NCI-H1105 treated with DMSO at 0.1 percent for 48 hours (cell line): ENCODE measurements at regions not wholly inside any gene's neighbourhood (a gene's known extent, or its start where the extent isn't known, plus 50 kb on each side); places are given as distances from the start of the nearest gene placed in this dataset.

ENCODE experiments used
- DNase-seq: peaks from one replicate; lab custom pipeline; 2025; lab: John Stamatoyannopoulos, UW

DNA sequence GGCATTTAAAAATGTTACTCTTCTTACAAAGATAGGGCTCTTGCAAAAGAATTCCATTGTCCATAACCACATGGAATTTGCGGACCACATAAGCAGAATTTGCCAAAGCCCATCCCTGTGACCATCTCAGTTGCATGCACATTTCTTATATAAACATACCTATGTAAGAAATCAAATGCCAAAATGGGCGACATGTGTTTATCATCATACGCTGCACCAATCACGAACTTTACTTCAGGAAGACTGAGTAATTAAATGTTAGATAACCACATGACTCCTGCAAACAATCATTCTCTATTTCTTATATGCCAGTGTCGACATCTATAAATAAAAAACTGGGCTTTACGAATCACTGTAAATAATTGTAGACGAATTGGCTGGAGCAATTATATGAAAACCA, 186.1 kb upstream of the RBMS1 start:
- no peak for DNase-seq

DNA sequence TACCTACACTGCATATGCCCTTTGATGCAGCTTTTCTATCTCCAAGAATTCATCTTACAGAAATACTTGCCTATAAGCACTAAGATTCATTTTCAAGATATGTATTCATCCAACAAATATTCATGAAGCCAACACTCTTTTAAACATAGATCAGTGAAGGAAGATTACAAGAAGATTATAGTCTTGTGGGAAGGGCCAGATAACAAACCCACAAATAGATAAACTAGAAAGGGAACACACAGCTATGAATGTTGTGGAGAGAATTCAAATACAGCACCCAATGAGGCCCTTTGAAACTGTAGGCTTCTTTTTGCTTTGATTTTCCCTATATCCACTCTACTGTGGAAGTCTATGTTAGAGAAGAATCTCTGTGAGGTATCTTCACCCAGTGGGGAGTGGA, 186.7 kb upstream of the RBMS1 start:
- DNase-seq = no peak

DNA sequence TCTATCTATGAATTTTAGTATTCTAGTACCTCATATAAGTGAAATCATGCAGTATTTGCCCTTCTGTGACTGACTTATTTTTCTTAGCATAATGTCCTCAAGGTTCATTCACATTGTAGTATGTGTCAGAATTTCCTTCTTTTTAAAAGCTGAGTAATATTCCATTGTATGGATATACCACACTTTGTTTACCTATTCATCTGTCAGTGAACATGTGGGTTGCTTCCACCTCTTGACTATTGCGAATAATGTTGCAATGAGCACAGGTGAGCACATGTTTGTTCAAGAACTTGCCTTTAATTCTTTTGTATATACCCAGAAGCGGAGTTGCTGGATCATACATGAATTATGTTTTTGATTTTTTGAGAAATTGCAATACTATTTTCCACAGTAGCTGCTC, 187.4 kb upstream of the RBMS1 start:
- DNase-seq = no peak

DNA sequence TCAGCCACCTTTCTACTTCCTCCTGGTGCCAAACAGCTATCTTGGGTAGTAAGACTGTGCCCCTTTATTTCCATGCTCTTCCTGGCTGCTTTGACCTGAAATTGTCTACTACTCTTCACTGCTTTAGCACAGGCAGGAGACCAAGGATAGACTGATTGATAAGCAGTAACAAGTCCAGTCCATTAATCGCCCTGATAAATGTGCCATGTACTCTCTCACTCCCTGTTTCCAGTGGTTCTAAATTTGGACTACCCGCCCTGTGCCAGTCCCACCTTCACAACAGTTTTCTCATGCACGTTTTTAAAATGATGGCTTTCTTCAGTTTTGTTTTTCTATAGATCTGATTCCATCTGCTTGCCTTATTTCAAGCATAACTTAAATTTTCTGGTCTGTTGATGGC, 189.6 kb upstream of the RBMS1 start:
- no peak for DNase-seq

DNA sequence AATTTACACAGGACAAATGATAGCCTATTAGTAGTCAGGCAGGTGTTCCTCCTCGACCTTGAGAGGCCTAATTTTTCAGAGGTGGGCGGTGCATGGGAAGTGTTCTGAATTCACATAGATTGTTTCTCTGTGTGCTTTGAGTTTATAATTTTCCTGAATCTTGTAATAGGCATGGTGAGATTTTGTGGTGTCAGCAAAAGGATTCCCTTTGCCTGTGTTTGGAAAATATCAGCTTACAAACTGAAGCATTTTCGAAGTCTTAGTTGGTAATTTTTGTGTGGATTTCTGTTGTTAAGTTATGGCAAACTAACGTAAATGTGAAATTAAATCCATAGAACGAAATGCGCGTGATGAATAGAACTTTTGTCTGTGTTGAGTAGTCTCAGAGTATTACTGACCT, 194.0 kb upstream of the RBMS1 start:
- peak; percentile 59 for DNase-seq

DNA sequence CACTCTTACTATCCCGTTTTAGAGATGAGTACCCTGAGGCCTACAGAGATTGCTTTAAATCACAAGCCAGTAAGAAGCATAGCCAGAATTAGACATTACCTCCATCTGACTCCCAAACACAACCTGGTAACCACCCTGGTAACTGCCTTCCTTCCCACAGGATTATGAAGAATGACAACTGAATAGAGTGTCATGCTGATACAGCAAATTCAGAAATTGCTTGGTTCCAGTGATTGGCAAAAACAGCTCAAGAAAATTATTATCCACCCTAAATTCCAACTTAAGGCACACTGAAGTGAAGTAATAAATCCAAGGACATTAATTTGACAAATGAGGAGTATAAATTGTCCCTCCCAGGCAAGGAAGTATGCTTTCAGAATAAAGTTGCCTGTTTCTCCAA, 195.8 kb upstream of the RBMS1 start:
- no peak for DNase-seq

DNA sequence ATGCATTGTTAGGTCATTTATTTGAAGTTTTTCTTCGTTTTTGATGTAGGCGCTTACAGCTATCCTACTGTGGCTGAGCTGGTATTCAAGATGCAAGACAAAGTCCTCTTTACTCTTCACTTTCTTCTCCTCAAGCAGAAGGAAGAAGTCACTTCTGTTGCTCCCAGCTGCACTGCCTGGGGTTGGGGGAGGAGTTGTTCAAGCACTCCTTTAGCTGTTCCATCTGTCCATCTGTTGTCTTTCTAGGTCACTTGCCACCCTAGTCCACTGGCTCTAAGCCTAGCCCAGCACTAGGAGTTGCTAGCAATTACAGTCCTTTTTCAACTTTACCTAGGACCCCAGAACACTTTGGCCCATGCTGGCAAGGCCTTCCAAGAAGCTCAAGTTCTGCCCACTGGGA, 200.6 kb upstream of the RBMS1 start:
- DNase-seq = no peak

DNA sequence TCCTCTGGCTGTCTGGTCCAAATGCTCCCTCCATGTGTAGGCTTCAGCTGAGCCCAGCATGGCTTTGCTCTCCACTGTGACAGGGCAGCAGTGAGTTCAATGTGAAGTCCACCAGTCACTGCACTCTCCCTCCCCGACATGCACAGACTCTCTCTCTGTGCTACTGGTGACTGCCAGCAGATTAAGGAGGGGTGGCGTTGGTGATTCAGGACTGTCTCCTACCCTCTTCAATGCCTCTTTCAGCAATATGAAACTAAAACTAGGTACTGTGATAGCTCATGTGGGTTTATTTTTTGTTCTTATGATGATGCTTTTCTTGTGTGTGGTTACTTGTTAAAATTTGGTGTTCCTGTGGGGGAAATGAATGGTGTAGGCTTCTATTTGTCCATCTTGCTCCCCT, 201.0 kb upstream of the RBMS1 start:
- no peak for DNase-seq

DNA sequence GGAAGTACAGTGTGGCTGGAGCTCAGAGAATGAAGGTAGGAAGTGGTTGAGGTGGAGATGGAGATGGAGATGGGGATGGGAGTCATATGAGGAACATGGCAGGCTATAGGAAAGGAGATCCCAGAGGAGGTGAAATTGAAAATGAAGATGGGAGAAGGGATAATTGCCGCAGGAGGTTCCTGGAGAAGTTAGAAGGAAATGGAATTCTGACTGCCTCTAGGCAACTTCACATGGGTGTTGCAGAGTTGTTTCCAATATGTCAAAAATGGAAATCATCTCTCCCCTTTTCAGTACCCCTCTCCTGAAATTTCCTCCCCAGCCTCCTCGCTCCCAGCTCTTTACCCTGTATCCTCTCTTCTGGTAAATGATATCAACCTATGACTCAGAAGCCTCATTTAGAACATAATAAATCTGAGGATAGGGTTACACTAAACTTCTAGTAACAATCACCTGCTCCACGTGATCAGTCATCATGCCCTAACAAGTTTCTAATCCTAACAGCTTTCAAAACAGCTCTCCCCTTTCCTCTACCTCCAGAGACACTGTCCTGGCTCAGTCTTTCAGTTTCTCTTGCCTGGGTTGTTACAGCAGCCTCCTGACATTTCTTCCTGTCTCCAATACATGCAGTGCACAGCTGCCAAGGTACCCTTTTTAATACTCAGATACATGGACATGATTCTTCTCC, 201.9 kb upstream of the RBMS1 start:
- peak; percentile 75 for DNase-seq

DNA sequence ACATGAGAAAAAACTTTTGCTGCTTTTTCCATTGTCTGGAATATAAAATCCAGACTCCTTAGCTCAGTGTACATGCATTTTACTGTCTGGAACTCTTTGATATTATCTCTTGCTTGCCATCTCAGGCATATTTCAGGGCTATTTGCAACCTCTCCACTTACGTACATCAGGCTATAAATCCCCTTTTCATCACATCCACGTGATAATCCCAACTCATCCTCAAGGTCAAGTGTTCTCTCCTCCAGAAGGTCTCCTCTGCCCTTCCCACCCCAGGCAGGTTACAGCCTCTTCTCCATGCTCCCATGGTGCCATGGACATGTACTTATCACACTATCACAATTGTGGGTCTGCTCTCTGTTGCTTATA, 202.5 kb upstream of the RBMS1 start:
- no peak for DNase-seq

DNA sequence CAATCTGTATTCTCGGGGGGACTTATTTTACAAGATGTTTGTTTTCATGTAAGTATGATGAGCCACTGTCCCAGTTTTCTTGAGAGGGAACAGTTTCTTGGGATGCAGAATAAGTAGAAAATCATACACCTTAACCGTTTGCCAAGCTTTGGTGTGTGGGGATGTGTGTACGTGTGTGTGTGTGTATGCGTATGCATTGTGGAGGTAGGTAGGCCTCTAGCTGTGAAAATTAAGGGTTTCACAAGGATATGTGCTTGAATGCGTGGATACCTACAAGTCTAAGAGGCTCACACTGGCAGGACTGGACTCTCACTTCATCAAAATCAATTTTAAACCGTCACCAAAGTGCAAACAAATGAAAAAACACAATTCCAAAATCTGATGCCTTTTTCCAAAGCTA, 204.2 kb upstream of the RBMS1 start:
- DNase-seq = no peak

DNA sequence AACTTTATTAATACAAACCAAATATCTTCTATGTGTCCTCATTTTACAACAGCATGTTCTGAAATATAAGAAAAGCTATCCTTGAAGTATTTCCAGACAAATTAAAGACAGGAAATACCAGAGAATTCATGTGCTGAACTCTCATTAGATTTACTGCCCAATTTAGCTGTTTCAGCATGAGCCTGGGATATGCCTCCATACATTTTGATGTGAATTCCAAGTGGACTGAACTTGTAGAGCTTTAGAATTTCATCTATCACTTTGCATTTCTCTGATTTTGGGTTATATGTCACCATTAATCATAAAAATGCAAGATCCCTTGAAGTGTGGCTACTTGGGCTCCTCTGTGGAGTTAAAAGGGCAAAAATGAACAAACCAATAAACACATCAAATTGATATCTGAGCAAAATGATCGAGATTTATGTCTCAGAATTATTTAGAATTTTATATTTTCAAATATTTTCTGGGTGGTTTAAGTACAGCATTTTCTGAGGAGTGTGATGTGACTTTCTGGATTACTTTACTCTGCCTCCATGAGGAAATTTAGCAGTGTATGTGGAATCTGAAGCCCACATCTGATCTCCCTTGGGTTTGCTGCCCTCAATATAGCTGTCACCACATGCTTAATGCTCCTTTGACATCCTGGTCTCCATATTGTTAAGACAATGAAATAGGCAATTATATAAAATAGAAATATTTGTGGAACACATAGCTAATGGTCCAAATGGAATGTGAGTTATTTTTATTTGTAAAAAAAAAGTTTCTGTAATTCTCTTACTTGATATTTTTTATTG, 206.6 kb upstream of the RBMS1 start:
- DNase-seq = no peak

DNA sequence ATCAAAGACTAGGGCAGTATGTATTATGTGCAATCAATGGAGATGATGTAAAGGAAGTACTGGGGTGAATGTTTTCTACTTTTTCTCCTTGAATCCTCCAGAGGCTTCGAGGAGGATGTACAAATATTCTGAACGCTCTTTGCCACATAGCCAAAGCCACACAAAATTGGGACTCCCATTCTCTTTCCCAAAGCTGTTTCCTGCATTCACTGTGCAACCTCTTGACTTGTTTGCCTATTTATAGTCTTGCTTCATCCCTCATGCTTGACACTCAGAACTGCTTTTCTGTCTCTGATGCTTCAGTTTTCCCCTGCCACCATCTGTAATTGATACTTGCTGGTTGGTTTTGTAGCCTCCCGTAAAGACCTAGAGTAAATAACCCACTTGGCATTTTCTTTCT, 208.2 kb upstream of the RBMS1 start:
- no peak for DNase-seq

DNA sequence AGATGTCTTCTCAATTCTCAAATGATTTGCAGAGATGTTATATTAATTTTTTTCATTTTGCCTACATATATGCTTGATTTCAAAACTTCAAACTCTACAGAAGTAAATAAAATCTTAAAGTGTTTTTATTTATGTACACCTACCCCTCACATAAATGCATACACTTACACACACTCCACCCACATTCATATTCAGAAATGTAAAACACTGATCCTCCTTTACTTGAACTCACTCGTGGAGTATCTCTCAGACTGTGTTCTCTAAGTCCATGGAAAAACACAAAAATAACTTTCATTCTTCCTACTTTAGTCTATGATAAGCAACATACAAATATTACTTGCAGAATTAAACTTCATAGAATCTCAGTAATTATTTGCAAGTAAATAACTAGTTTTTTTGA, 209.1 kb upstream of the RBMS1 start:
- DNase-seq = no peak

DNA sequence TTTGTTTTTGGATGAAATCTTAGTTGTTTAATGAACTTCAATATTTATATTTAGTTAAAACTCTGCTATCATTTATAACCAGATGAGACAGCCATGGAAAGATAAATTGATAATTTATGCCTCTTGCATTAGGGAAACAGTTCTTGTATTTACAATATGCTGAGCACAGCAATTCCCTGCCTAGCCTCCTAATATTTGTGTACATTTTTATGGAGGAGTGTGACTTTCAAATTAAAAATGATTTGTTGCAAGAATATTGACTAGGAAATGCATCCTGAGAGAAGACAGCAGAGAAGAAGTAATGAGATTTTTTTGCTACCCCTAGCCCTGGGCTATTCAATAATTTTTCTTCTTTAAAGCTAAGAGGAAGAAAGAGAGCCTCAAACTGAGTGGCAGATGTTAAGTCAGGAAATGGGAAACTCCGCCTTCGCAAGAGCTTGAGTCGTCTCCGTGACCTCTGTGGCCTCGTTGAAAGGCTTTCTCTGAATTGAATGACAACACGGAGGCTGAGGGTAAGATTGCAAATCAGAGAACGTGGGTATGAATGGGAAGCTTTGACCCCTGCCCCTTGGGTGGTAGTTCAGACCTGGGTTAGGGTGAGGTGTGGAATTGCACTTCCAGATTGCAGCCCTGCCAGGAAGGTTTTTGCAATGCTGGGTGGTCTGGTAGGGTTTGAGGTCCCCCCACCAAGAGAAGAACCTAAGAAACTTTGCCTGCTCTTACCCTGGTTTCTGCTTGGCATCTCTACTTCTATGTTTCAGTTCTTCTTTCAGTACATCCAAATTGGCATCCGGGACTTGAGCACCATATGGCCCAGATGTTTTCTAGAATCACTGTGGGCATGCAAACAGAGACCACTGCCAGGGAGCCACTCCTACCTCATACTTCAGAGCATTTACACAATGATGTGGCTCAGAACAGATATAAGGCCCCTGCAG, 210.3 kb upstream of the RBMS1 start:
- DNase-seq = no peak

DNA sequence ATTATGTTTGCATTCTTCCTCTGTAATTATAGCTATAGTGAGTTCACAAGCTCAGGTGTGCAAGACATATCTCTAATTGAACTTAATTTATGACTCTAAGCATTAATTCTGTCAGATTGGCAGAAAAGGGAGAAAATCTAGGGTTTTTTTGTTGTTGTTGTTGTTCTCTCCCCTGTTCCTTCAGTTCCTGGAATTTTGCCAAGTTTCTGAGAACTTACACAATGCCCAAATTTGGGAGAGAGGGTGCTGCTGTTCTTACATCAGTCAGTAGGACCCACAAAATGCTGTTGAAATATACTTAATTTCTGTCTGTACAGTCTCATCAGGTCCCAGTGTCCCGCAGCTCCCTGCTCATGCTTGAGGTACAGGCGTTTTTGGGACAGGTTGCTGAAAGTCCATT, 221.8 kb upstream of the RBMS1 start:
- DNase-seq = peak; percentile 28

DNA sequence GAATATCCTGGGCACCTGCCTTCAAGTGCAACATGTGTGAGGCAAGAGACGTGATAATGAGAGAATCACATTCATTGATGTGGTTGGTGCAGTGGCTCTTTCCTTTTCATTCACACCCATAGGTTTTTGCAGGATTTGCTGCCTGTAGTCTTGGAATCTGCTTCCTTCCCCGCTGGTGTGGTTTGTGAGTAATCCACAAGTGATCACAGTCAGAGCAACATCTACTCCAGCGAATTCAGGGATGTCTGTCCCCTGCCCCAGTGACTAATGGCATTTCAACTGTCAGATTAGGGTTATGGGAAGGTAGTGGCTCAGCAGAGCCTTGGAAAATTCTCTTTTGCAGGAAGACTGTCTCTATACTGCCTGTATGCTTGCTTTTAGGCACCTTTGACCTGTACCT, 225.5 kb upstream of the RBMS1 start:
- no peak for DNase-seq

DNA sequence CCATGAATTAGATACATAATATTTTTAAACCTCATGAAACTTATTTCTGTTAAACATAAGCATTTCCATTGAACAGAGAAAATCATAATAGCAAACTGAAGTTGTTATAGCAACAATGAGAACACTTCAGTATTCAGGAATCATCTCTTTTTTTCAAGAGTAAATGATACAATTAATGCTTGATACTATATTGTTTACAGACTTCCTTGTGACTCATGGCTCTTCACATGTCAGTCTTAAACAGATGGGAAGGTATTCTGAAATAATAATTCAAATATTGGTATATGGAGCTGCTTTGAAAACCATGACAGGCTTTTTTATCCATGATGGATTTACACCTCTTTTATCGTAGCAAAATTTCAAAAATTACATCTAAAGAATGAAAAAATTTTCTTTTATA, 226.5 kb upstream of the RBMS1 start:
- no peak for DNase-seq

DNA sequence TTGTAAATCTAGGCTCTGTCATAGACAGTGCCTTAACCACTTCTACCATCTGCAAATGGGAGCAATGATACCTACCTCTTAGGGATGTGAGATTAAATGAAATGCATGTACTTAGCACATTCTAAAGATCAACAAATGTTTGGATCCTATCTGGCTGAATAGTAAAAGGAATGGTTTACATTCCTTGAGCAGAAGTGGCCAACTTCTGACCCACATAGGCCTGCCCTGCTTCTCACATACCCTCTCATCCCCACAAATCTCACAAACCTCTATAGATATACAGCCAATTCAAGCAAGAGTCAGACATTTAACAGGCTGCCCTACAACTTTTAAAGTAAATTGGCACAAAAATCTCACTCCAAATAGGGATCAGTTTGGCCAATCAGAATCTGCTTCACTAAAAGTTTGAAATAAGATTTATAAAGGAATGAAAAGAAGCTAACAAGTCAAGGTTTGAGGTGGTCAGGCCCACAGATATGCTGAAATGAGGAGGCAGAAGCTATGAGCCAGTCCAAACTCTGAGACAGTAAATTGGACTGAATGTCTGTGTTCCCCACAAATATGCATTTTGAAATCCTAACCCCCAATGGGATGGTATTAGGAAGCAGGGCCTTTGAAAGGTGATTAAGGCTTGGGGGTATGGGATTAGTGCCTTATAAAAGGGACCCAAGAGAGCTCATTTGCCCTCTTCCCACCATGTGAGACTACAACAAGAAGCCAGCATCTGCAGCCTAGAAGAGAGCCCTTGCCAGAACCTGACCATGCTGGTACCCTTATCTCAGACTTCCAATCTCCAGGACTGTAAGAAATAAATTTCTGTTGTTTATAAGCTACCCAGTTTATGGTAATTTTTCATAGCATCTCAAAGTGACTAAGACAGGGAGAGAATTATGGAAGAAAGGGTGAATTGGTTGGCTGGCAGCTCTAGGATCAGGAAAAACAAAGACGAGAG, 227.8 kb upstream of the RBMS1 start:
- no peak for DNase-seq

DNA sequence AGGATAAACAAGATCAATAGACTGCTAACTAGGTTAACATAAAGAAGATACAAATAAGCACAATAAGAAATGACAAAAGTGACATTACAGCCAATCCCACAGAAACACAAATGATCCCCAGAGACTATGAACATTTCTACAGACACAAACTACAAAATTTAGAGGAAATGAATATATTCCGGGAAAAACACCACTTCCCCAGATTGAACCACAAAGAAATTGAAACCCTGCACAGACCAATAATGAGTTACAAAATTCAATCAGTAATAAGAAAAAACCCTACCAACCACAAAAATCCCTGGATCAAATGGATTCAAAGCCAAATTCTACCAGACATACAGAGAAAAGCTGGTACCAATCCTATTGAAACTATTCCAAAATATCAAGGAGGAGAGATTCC, 232.4 kb upstream of the RBMS1 start:
- DNase-seq = no peak

DNA sequence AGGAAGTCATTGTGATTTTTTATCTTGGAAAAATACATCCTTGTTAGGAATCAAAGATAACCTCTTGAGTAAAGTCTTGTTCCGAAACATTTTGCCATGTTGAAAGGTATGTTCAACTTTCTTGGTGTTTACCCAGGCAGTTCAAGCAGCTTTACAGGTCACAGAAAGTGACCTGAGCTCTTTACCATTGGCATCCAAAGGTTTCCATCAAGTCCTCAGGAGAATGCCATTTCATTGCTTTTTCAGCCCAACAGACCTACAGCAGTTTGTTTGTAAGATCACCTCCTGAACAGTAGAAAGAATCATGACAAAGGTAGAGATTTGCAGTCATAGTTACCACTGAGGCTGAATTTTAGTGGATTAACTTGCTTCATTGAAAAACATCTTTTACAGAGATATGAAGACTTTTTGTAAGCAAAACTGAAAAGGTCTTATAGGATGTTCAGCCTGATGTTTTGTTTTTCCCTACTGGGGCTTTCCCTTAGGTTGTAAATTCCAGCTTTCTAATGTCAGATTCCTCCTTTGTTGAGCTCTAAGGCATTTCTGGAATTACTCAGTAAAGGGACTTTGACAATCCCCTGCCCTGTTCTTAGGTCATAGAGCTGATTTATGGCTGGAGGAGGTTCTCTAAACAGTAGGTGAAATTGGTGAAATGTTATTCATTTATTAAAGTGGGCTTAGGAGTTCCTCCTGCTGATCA, 236.8 kb upstream of the RBMS1 start:
- DNase-seq = no peak
